Nephron progenitor cell (in vitro differentiated cells): ENCODE measurements at regions not wholly inside any gene's neighbourhood (a gene's known extent, or its start where the extent isn't known, plus 50 kb on each side); places are given as distances from the start of the nearest gene placed in this dataset.

Experiments
- DNase-seq: peaks from one replicate; pipeline ENCODE4 v3.0.0; 2021
- H3K27ac Mint-ChIP-seq: 2 replicates; pipeline ENCODE4 v1.8.0; 2021; ENCODE audit warnings: mild to moderate bottlenecking, moderate library complexity, mixed read lengths
- H3K27me3 Mint-ChIP-seq: 2 replicates; pipeline ENCODE4 v1.8.0; 2021; ENCODE audit warnings: mild to moderate bottlenecking, low read depth, mixed read lengths; ENCODE audit not compliant: poor library complexity
- H3K36me3 Mint-ChIP-seq: 2 replicates; pipeline ENCODE4 v1.8.0; 2021; ENCODE audit warnings: low read depth, mixed read lengths
- H3K4me1 Mint-ChIP-seq: 2 replicates; pipeline ENCODE4 v1.8.0; 2021; ENCODE audit warnings: mixed read lengths
- H3K4me3 Mint-ChIP-seq: 2 replicates; pipeline ENCODE4 v1.8.0; 2021; ENCODE audit warnings: mild to moderate bottlenecking, moderate library complexity, mixed read lengths
- H3K9me3 Mint-ChIP-seq: 2 replicates; pipeline ENCODE4 v1.8.0; 2021; ENCODE audit warnings: mild to moderate bottlenecking, moderate library complexity, mixed read lengths
- TF ChIP-seq, protein P1 (sequence below): fragments of 200-600 bp; sonication (generic); IDR thresholded peaks from 2 replicates; pipeline ENCODE4 v1.5.0; 2021; ENCODE audit warnings: antibody characterized with exemption

DNA sequence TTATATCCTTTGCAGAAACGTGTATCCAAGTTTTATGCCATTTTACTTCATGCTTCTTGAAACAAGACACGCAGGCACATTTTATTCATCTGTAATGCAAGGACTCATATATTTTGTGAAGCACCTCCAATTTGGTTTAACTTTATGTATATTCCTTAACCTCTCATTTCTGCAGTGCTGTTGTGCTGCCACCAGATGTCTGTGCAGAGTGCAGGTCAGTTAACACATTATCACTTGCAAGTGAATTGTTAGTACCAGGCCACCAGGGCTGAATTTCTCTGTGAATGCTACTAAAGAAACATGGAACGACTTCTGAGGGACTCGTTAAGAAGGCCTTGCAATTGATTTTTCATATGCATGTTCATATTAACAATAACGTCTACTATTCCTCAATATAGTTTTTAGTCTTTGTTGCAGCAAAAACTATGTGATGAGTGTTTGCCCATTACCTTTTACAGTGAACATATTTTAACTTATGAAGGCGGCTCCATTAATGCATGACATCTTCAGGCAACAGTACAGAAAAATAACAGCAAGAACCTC, 770.3 kb downstream of the NLGN4X start:
- TF ChIP-seq, protein P1, sequence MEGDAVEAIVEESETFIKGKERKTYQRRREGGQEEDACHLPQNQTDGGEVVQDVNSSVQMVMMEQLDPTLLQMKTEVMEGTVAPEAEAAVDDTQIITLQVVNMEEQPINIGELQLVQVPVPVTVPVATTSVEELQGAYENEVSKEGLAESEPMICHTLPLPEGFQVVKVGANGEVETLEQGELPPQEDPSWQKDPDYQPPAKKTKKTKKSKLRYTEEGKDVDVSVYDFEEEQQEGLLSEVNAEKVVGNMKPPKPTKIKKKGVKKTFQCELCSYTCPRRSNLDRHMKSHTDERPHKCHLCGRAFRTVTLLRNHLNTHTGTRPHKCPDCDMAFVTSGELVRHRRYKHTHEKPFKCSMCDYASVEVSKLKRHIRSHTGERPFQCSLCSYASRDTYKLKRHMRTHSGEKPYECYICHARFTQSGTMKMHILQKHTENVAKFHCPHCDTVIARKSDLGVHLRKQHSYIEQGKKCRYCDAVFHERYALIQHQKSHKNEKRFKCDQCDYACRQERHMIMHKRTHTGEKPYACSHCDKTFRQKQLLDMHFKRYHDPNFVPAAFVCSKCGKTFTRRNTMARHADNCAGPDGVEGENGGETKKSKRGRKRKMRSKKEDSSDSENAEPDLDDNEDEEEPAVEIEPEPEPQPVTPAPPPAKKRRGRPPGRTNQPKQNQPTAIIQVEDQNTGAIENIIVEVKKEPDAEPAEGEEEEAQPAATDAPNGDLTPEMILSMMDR: peak; percentile 20
- Mint-ChIP-seq H3K36me3 (no peaks in the 10 kb centered on the region), H3K9me3 (peaks cover 5% of the 10 kb centered on the region), H3K27ac (no peak overlapping the region), H3K27me3 (peaks cover 3% of the 10 kb centered on the region), H3K4me1 (no peaks in the 10 kb centered on the region), H3K4me3 (no peak overlapping the region)
- DNase-seq: no peak

DNA sequence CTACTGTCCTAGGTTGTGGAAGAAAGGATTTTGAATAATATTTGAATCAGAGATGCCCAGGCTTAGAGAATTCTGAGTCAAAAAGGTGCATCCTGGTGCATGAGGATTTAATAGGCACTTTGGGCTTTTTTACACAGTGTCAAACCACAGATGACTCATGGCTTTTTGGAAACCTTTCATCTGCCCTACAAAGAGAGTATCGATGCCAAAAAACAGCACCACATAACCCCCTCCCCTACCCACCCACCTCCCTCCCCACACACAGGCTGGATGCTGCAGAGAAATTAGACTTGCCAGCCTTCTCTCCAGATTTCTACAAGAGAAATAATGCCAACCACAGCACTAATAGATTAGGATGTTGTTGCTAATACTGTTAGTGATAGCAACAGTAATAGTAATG, 779.3 kb downstream of the NLGN4X start:
- Mint-ChIP-seq H3K27me3 (no peaks in the 10 kb centered on the region), H3K4me1 (no peaks in the 10 kb centered on the region), H3K4me3 (no peak overlapping the region), H3K9me3 (no peaks in the 10 kb centered on the region), H3K27ac (no peak overlapping the region), H3K36me3 (no peaks in the 10 kb centered on the region)
- TF ChIP-seq, protein P1: no peak
- DNase-seq: no peak

DNA sequence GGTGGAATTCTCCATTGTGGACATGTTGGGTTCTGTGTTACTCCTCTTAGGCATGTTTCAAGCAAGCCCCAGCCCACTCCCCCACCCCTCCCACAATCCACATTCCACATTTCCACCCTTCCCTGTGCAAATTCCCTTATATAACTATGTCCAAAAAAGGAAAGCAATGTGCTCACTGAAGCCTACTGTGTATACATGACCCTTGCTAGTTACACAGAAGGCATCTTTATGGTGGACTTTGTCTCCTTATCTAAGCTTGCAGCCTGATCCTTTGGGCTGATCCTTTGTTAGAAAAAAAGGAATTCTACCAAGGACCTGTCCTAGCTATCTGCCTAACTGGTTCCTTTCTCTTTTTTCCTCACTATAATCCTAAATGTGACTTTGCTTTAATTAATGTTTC, 796.8 kb downstream of the NLGN4X start:
- no peak for DNase-seq
- Mint-ChIP-seq H3K36me3 (no peaks in the 10 kb centered on the region), H3K27ac (no peak overlapping the region), H3K27me3 (peaks cover 9% of the 10 kb centered on the region), H3K9me3 (peaks cover 12% of the 10 kb centered on the region), H3K4me3 (no peak overlapping the region), H3K4me1 (peaks cover 6% of the 10 kb centered on the region)
- TF ChIP-seq, protein P1: no peak

DNA sequence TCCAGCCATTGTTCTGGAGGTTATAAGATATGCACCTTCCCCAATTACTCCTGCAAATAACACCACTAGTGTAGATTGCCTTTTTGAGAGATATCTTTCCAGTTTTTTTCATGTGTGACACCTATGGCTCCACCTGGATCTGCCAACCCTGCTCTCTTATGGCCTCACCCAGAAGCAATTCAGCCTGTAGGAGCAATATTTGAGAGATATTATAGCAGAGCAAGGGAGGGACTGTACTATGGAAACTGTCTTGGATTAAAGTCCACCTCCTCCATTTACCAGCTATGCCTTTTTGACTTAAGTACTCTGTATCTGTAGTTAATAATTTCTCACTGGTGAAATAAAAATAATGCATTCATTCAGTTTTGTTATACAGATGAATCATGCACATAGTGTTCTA, 803.5 kb downstream of the NLGN4X start:
- H3K4me1 Mint-ChIP-seq: peaks cover 3% of the 10 kb centered on the region
- H3K9me3 Mint-ChIP-seq: peaks cover 28% of the 10 kb centered on the region
- H3K4me3 Mint-ChIP-seq: no peak overlapping the region
- DNase-seq: no peak
- H3K27ac Mint-ChIP-seq: no peak overlapping the region
- H3K36me3 Mint-ChIP-seq: no peaks in the 10 kb centered on the region
- peaks cover 1% of the 10 kb centered on the region for H3K27me3 Mint-ChIP-seq
- TF ChIP-seq, protein P1: no peak

DNA sequence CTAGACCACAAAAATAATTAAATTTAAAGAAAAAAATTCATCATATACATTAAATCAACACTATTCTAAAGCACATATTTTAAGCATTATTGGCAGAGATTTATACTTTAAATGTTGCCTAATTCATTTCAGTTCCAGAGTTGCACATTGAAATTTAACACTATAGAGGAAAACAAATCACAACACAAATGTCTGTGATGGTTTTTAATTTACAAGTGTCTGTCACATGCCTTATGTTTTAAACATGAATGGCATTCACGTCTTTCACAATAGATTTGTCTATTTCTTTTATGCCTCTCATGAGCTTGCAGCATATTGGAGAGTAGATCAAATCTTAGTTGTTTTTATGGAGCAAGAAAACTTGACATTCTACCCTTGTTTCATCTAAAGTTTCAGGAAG, 811.3 kb downstream of the NLGN4X start:
- Mint-ChIP-seq H3K27me3 (no peaks in the 10 kb centered on the region), H3K27ac (no peak overlapping the region), H3K4me3 (no peak overlapping the region), H3K9me3 (no peaks in the 10 kb centered on the region), H3K4me1 (no peaks in the 10 kb centered on the region), H3K36me3 (no peaks in the 10 kb centered on the region)
- no peak for DNase-seq
- TF ChIP-seq, protein P1: no peak

DNA sequence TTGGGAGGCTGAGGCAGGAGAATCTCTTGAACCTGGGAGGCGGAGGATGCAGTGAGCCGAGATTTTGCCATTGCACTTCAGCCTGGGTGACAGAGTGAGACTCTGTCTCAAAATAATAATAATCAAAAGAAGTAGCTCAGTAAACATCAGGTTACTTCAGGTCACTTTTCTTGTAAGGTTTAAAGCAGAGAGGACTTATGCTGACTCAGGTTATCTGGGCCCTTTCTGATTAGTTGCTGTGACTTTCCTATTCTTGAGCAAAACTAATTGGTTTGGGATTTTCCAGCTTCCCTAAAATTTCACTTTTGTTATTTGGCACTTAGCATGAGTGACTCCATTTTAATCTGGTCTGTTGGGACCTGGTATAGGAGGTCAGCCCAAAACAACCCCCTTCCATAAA, 812.9 kb downstream of the NLGN4X start:
- Mint-ChIP-seq H3K27me3 (no peaks in the 10 kb centered on the region), H3K4me1 (no peaks in the 10 kb centered on the region), H3K4me3 (no peak overlapping the region), H3K9me3 (no peaks in the 10 kb centered on the region), H3K36me3 (no peaks in the 10 kb centered on the region), H3K27ac (no peak overlapping the region)
- TF ChIP-seq, protein P1: no peak
- no peak for DNase-seq
